Thyroid gland (tissue), 4 donors: ENCODE measurements at regions not wholly inside any gene's neighbourhood (a gene's known extent, or its start where the extent isn't known, plus 50 kb on each side); places are given as distances from the start of the nearest gene placed in this dataset.

ENCODE experiments used
- POLR2A ChIP-seq, 2 donors: fragments of 450-650 bp; IDR thresholded peaks; one replicate each; pipeline ENCODE4 v1.6.1; 2017; ENCODE audit warnings: antibody characterized with exemption in 2 of 2, mild to moderate bottlenecking in 2 of 2, moderate library complexity in 1 of 2
- TF ChIP-seq, protein P1 (sequence below), 6 experiments: fragments of 200-600 bp in 3 of 6; fragments of 450-650 bp in 3 of 6; sonication (generic) in 3 of 6; IDR thresholded peaks; one replicate each; pipeline ENCODE4 v1.5.1; 2016 to 2019; ENCODE audit warnings: antibody characterized with exemption in 6 of 6, mild to moderate bottlenecking in 2 of 6, inconsistent platforms in 1 of 6, moderate library complexity in 1 of 6

GRCh38 chr5:12730354-12730753 lies 826.1 kb upstream of the CTNND2 start:
- TF ChIP-seq POLR2A (IDR thresholded peaks at IDR 0.05) = no peak
- TF ChIP-seq, protein P1, sequence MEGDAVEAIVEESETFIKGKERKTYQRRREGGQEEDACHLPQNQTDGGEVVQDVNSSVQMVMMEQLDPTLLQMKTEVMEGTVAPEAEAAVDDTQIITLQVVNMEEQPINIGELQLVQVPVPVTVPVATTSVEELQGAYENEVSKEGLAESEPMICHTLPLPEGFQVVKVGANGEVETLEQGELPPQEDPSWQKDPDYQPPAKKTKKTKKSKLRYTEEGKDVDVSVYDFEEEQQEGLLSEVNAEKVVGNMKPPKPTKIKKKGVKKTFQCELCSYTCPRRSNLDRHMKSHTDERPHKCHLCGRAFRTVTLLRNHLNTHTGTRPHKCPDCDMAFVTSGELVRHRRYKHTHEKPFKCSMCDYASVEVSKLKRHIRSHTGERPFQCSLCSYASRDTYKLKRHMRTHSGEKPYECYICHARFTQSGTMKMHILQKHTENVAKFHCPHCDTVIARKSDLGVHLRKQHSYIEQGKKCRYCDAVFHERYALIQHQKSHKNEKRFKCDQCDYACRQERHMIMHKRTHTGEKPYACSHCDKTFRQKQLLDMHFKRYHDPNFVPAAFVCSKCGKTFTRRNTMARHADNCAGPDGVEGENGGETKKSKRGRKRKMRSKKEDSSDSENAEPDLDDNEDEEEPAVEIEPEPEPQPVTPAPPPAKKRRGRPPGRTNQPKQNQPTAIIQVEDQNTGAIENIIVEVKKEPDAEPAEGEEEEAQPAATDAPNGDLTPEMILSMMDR (IDR thresholded peaks at IDR 0.05) = no peak
